ENCODE measurements at regions not wholly inside any gene's neighbourhood (a gene's known extent, or its start where the extent isn't known, plus 50 kb on each side); places are given as distances from the start of the nearest gene placed in this dataset.

GRCh38 chr20:39108746-39109145 lies 146.6 kb downstream of the DHX35 start:
- DNase-seq (ENCODE audit: low spot score) (no peak), ATAC-seq (ENCODE audit: low FRiP score) (no peak)
- no peak for TF ChIP-seq CTCF (IDR thresholded peaks at IDR 0.05)

GRCh38 chr20:39107741-39108140 lies 145.6 kb downstream of the DHX35 start:
- ATAC-seq (ENCODE audit: low FRiP score): no peak
- DNase-seq (ENCODE audit: low spot score): no peak
- no peak for TF ChIP-seq CTCF (IDR thresholded peaks at IDR 0.05)

- no peak for ATAC-seq (ENCODE audit: low FRiP score)
- TF ChIP-seq CTCF (IDR thresholded peaks at IDR 0.05): no peak
- DNase-seq (ENCODE audit: low spot score): no peak
These were observed 144.6 kb downstream of the DHX35 start for GRCh38 chr20:39106791-39107190.

- no peak for TF ChIP-seq CTCF (IDR thresholded peaks at IDR 0.05)
- no peak for ATAC-seq (ENCODE audit: low FRiP score)
- DNase-seq (ENCODE audit: low spot score): no peak
These were observed 143.4 kb downstream of the DHX35 start for GRCh38 chr20:39105551-39105950.

GRCh38 chr20:39103732-39104131 lies 141.6 kb downstream of the DHX35 start:
- DNase-seq (ENCODE audit: low spot score) (no peak), ATAC-seq (ENCODE audit: low FRiP score) (no peak)
- no peak for TF ChIP-seq CTCF (IDR thresholded peaks at IDR 0.05)

- DNase-seq (ENCODE audit: low spot score) (no peak), ATAC-seq (ENCODE audit: low FRiP score) (no peak)
- no peak for TF ChIP-seq CTCF (IDR thresholded peaks at IDR 0.05)
These were observed 141.2 kb downstream of the DHX35 start for GRCh38 chr20:39103305-39103704.

- no peak for TF ChIP-seq CTCF (IDR thresholded peaks at IDR 0.05)
- DNase-seq (ENCODE audit: low spot score) (no peak), ATAC-seq (ENCODE audit: low FRiP score) (no peak)
These were observed 139.8 kb downstream of the DHX35 start for GRCh38 chr20:39101895-39102294.

Measured in omental fat pad (tissue), 3 donors.